Astrocyte (in vitro differentiated cells and primary cell): ENCODE measurements at regions not wholly inside any gene's neighbourhood (a gene's known extent, or its start where the extent isn't known, plus 50 kb on each side); places are given as distances from the start of the nearest gene placed in this dataset.

Experiments used
- DNase-seq: peaks from one replicate; pipeline ENCODE4 v3.0.0-alpha.2; 2010; ENCODE audit warnings: low read depth
- FAIRE-seq: peaks from 2 replicates; lab custom pipeline; 2011; peaks lifted over from hg19 to GRCh38; lab: Jason Lieb, UNC
- H2AFZ ChIP-seq: 2 replicates; pipeline ENCODE4 v1.6.0; 2012; ENCODE audit warnings: low read depth, low read length, inconsistent platforms
- H3K27ac ChIP-seq: 2 replicates; pipeline ENCODE4 v1.5.1; 2011; ENCODE audit warnings: low read depth, low read length, inconsistent platforms
- H3K27me3 ChIP-seq: 2 replicates; pipeline ENCODE4 v1.6.0; 2011; ENCODE audit warnings: low read length, inconsistent platforms; ENCODE audit not compliant: insufficient read depth
- H3K36me3 ChIP-seq: 2 replicates; pipeline ENCODE4 v1.5.1; 2011; ENCODE audit warnings: low read length, inconsistent platforms; ENCODE audit not compliant: insufficient read depth
- H3K4me1 ChIP-seq: 2 replicates; pipeline ENCODE4 v1.5.1; 2011; ENCODE audit warnings: low read length, inconsistent platforms; ENCODE audit not compliant: insufficient read depth
- H3K4me2 ChIP-seq: 2 replicates; pipeline ENCODE4 v1.6.0; 2012; ENCODE audit warnings: low read length, inconsistent platforms
- H3K4me3 ChIP-seq: 2 replicates; pipeline ENCODE4 v1.5.1; 2011; ENCODE audit warnings: low read depth, mild to moderate bottlenecking, low read length, inconsistent platforms; ENCODE audit not compliant: insufficient read depth
- H3K79me2 ChIP-seq: 2 replicates; pipeline ENCODE4 v1.6.0; 2012; ENCODE audit warnings: mild to moderate bottlenecking, low read length, inconsistent platforms; ENCODE audit not compliant: insufficient read depth
- H3K9ac ChIP-seq: 2 replicates; pipeline ENCODE4 v1.6.0; 2012; ENCODE audit warnings: mild to moderate bottlenecking, low read length, inconsistent platforms
- H3K9me3 ChIP-seq: 2 replicates; pipeline ENCODE4 v1.5.1; 2012; ENCODE audit warnings: low read depth, mild to moderate bottlenecking, low read length, inconsistent platforms; ENCODE audit not compliant: insufficient read depth
- H4K20me1 ChIP-seq: 2 replicates; pipeline ENCODE4 v1.6.0; 2012; ENCODE audit warnings: low read length, inconsistent platforms; ENCODE audit not compliant: insufficient read depth
- H3K27ac Mint-ChIP-seq: one replicate; pipeline ENCODE4 v1.8.0; 2021; ENCODE audit warnings: mild to moderate bottlenecking, mixed read lengths; ENCODE audit not compliant: unreplicated experiment
- H3K27me3 Mint-ChIP-seq: one replicate; pipeline ENCODE4 v1.8.0; 2021; ENCODE audit warnings: low read depth, mixed read lengths; ENCODE audit not compliant: unreplicated experiment
- H3K36me3 Mint-ChIP-seq: one replicate; pipeline ENCODE4 v1.8.0; 2021; ENCODE audit warnings: low read depth, mixed read lengths; ENCODE audit not compliant: unreplicated experiment
- H3K4me1 Mint-ChIP-seq: one replicate; pipeline ENCODE4 v1.8.0; 2021; ENCODE audit warnings: low read depth, mixed read lengths; ENCODE audit not compliant: unreplicated experiment
- H3K4me3 Mint-ChIP-seq: one replicate; pipeline ENCODE4 v1.8.0; 2021; ENCODE audit warnings: mild to moderate bottlenecking, moderate library complexity, mixed read lengths; ENCODE audit not compliant: unreplicated experiment
- H3K9me3 Mint-ChIP-seq: one replicate; pipeline ENCODE4 v1.8.0; 2021; ENCODE audit warnings: mild to moderate bottlenecking, mixed read lengths; ENCODE audit not compliant: unreplicated experiment
- CTCF ChIP-seq: IDR thresholded peaks from 2 replicates; pipeline ENCODE4 v1.5.1; 2011; ENCODE audit warnings: low read depth, mild to moderate bottlenecking, inconsistent platforms, low read length, moderate library complexity; ENCODE audit not compliant: insufficient read depth
- EZH2 ChIP-seq: IDR thresholded peaks from 2 replicates; pipeline ENCODE4 v1.6.1; 2012; ENCODE audit warnings: mild to moderate bottlenecking, low read length, inconsistent platforms; ENCODE audit not compliant: insufficient read depth

GRCh38 chr6:33895296-33895695 is 91.5 kb upstream of the MLN start:
- no peak overlapping the region for H3K4me3 Mint-ChIP-seq
- H3K36me3 ChIP-seq = no peaks in the 10 kb centered on the region
- no peak overlapping the region for H3K4me3 ChIP-seq
- TF ChIP-seq EZH2 (no peak), CTCF (no peak)
- no peak overlapping the region for H3K4me2 ChIP-seq
- no peak overlapping the region for H3K27ac Mint-ChIP-seq
- peaks cover 2% of the 10 kb centered on the region for H3K27me3 ChIP-seq
- peaks cover 4% of the 10 kb centered on the region for H3K4me1 Mint-ChIP-seq
- H3K9ac ChIP-seq = no peak overlapping the region
- H3K79me2 ChIP-seq = no peaks in the 10 kb centered on the region
- no peak overlapping the region for H3K27ac ChIP-seq
- peaks cover 2% of the 10 kb centered on the region for H3K9me3 Mint-ChIP-seq
- DNase-seq = no peak
- H3K4me1 ChIP-seq = no peaks in the 10 kb centered on the region
- no peak overlapping the region for H2AFZ ChIP-seq
- H3K9me3 ChIP-seq = no peaks in the 10 kb centered on the region
- H4K20me1 ChIP-seq = no peaks in the 10 kb centered on the region
- peaks cover 61% of the 10 kb centered on the region for H3K27me3 Mint-ChIP-seq
- FAIRE-seq = no peak
- H3K36me3 Mint-ChIP-seq = peaks cover 9% of the 10 kb centered on the region

- no peaks in the 10 kb centered on the region for H3K9me3 ChIP-seq
- H2AFZ ChIP-seq = no peak overlapping the region
- peaks cover 2% of the 10 kb centered on the region for H3K27me3 ChIP-seq
- H3K4me3 Mint-ChIP-seq = no peak overlapping the region
- H3K4me1 Mint-ChIP-seq = peaks cover 4% of the 10 kb centered on the region
- no peak overlapping the region for H3K27ac ChIP-seq
- no peak overlapping the region for H3K4me2 ChIP-seq
- H4K20me1 ChIP-seq = no peaks in the 10 kb centered on the region
- no peak overlapping the region for H3K4me3 ChIP-seq
- FAIRE-seq (no peak), DNase-seq (peak; percentile 33)
- H3K27me3 Mint-ChIP-seq = peaks cover 60% of the 10 kb centered on the region
- H3K9me3 Mint-ChIP-seq = peaks cover 2% of the 10 kb centered on the region
- H3K36me3 ChIP-seq = no peaks in the 10 kb centered on the region
- H3K27ac Mint-ChIP-seq = no peak overlapping the region
- no peaks in the 10 kb centered on the region for H3K79me2 ChIP-seq
- H3K4me1 ChIP-seq = no peaks in the 10 kb centered on the region
- H3K9ac ChIP-seq = no peak overlapping the region
- TF ChIP-seq CTCF = no peak
- TF ChIP-seq EZH2 = no peak
- peaks cover 9% of the 10 kb centered on the region for H3K36me3 Mint-ChIP-seq
Measured at GRCh38 chr6:33894438-33894837, 90.6 kb upstream of the MLN start.

- peaks cover 7% of the 10 kb centered on the region for H3K27me3 ChIP-seq
- no peak overlapping the region for H3K27ac ChIP-seq
- H3K36me3 ChIP-seq = no peaks in the 10 kb centered on the region
- H3K27ac Mint-ChIP-seq = no peak overlapping the region
- H3K36me3 Mint-ChIP-seq = peaks cover 7% of the 10 kb centered on the region
- H3K4me1 Mint-ChIP-seq = peaks cover 4% of the 10 kb centered on the region
- FAIRE-seq (no peak), DNase-seq (no peak)
- no peak overlapping the region for H3K4me3 ChIP-seq
- no peaks in the 10 kb centered on the region for H4K20me1 ChIP-seq
- H3K79me2 ChIP-seq = no peaks in the 10 kb centered on the region
- H3K27me3 Mint-ChIP-seq = peaks cover 57% of the 10 kb centered on the region
- no peak overlapping the region for H3K4me3 Mint-ChIP-seq
- no peak overlapping the region for H3K9ac ChIP-seq
- H2AFZ ChIP-seq = no peak overlapping the region
- H3K4me2 ChIP-seq = no peak overlapping the region
- H3K4me1 ChIP-seq = no peaks in the 10 kb centered on the region
- H3K9me3 ChIP-seq = no peaks in the 10 kb centered on the region
- H3K9me3 Mint-ChIP-seq = peaks cover 2% of the 10 kb centered on the region
- TF ChIP-seq EZH2 = no peak
- no peak for TF ChIP-seq CTCF
Measured at GRCh38 chr6:33892581-33893346, 89.0 kb upstream of the MLN start.
